Thoracic aorta (tissue), 2 donors: ENCODE measurements at regions not wholly inside any gene's neighbourhood (a gene's known extent, or its start where the extent isn't known, plus 50 kb on each side); places are given as distances from the start of the nearest gene placed in this dataset.

ENCODE experiments used
- ATAC-seq: fragments of 150-250 bp; one replicate; pipeline ENCODE4 v1.8.0; 2017; ENCODE audit warnings: low read depth; ENCODE audit not compliant: insufficient number of reproducible peaks, low FRiP score
- DNase-seq: peaks from one replicate; pipeline ENCODE4 v3.0.0-alpha.2; 2020; ENCODE audit warnings: low spot score
- H3K27ac ChIP-seq, 2 donors: fragments of 200-600 bp; sonication (generic); 1 replicate in 1 of 2; 2 replicates in 1 of 2; pipeline ENCODE4 v1.5.1; 2016; ENCODE audit warnings: mild to moderate bottlenecking in 2 of 2, moderate library complexity in 2 of 2
- H3K27me3 ChIP-seq: fragments of 200-600 bp; sonication (generic); replicated peaks from 2 replicates; pipeline ENCODE4 v1.6.0; 2016; ENCODE audit warnings: mild to moderate bottlenecking; ENCODE audit not compliant: insufficient read depth
- H3K36me3 ChIP-seq: fragments of 200-600 bp; sonication (generic); one replicate; pipeline ENCODE4 v1.5.1; 2016
- H3K4me1 ChIP-seq, 2 donors: fragments of 200-600 bp; sonication (generic); 1 replicate in 1 of 2; 2 replicates in 1 of 2; pipeline versions ENCODE4 v1.5.1 to v1.6.0; 2016; ENCODE audit warnings: low read depth in 2 of 2, mild to moderate bottlenecking in 1 of 2; ENCODE audit not compliant: control insufficient read depth in 1 of 2
- H3K4me3 ChIP-seq: fragments of 200-600 bp; sonication (generic); 2 replicates; pipeline ENCODE4 v1.5.1; 2016; ENCODE audit warnings: mild to moderate bottlenecking
- H3K9me3 ChIP-seq: fragments of 200-600 bp; sonication (generic); 2 replicates; pipeline ENCODE4 v1.5.1; 2016
- TF ChIP-seq, protein P1 (sequence below): fragments of 200-600 bp; sonication (generic); IDR thresholded peaks from one replicate; pipeline ENCODE4 v1.5.1; 2019; ENCODE audit warnings: antibody characterized with exemption

DNA sequence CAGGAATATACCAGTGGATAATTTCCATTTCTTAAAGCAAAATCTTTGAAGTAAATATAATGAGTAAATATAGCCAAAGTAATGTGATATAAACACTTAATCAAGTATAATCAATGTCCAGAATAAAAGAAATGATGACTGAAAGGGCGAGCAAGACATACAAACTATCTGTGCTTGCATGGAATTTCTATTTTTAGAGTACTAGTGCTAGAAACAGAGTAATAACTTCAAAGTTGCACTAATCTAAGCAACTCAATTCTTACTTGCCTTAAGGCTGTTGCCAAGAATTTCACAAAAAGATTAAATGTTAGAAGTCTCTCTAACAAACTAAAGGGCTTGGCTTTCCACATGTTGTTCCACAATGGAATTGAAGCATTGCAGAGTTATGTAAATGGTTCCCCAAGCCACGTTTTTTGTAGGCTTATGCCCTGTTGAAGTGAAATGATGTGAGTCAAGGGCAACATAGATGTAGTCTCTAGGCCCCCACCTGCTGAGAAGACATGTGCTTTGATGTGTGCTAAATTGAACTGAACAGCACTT lies 175.0 kb upstream of the LMNTD1 start:
- Histone ChIP-seq H3K4me1 (no peaks in the 10 kb centered on the region), H3K36me3 (no peaks in the 10 kb centered on the region), H3K27me3 (no peaks in the 10 kb centered on the region), H3K27ac (no peak overlapping the region), H3K9me3 (no peaks in the 10 kb centered on the region), H3K4me3 (no peak overlapping the region)
- DNase-seq (no peak), ATAC-seq (no peak)
- TF ChIP-seq, protein P1, sequence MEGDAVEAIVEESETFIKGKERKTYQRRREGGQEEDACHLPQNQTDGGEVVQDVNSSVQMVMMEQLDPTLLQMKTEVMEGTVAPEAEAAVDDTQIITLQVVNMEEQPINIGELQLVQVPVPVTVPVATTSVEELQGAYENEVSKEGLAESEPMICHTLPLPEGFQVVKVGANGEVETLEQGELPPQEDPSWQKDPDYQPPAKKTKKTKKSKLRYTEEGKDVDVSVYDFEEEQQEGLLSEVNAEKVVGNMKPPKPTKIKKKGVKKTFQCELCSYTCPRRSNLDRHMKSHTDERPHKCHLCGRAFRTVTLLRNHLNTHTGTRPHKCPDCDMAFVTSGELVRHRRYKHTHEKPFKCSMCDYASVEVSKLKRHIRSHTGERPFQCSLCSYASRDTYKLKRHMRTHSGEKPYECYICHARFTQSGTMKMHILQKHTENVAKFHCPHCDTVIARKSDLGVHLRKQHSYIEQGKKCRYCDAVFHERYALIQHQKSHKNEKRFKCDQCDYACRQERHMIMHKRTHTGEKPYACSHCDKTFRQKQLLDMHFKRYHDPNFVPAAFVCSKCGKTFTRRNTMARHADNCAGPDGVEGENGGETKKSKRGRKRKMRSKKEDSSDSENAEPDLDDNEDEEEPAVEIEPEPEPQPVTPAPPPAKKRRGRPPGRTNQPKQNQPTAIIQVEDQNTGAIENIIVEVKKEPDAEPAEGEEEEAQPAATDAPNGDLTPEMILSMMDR: no peak

DNA sequence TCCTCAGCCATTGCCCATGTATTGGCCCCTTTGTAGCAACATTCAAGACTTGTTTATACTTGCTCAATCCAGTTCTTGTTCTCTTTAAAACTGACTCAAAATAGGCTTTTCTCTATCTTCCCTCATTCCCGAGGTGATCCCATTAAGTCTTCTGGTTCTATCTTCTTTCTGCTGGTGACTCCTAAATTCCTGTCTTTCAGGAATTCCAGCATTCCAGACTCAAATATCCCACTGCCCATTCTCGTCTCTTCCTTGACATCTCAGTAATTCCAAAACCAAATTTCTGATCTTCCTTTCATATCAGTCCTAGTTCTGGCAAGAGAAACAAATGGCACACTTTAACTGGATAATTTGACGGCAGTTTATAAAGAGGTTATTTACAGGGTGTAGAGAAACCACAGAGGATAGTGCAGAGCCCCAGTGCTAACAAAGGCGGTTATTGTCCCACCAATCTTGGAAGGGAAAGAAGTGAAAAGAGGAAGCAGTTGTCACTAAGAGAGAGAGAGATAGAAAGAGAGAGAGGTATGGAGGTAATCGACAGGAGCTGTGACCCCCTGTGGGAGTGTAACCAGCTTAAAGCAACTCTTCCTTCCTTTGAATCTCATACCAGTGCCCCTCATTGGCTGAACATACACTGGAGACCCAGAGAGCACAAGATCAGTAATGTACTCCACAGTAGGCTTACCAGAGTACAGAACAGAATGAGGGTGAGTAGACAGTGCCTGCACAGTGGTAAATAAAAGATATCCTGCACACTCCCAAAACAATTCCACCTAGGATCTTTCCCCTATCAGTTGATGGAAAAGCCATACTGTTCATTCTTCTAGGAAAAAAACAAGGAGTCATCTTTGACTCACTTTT lies 177.6 kb upstream of the LMNTD1 start:
- no peak for ATAC-seq
- H3K4me1 ChIP-seq: no peaks in the 10 kb centered on the region
- H3K9me3 ChIP-seq: no peaks in the 10 kb centered on the region
- no peak for DNase-seq
- H3K36me3 ChIP-seq: no peaks in the 10 kb centered on the region
- TF ChIP-seq, protein P1: no peak
- no peaks in the 10 kb centered on the region for H3K27me3 ChIP-seq
- no peak overlapping the region for H3K27ac ChIP-seq
- H3K4me3 ChIP-seq: no peak overlapping the region

DNA sequence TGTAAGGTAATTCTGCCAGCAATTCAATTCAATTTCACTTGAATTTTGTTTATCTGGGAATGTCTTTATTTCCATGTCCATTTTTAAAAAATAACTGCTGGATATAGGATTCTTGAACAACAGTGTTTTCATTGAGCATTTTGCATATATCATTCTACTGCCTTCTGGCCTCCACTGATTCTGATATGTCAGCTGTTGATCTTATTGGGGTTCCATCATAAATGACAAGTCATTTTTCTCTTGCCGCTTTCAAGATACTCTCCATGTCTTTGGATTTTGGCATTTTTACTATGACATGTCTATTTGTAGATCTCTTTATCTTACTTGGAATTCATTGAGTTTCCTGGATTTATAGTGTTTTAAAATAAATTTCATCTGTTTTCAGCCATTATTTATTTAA lies 180.5 kb upstream of the LMNTD1 start:
- no peaks in the 10 kb centered on the region for H3K4me1 ChIP-seq
- no peaks in the 10 kb centered on the region for H3K36me3 ChIP-seq
- no peak overlapping the region for H3K27ac ChIP-seq
- H3K27me3 ChIP-seq: no peaks in the 10 kb centered on the region
- no peak for ATAC-seq
- no peak overlapping the region for H3K4me3 ChIP-seq
- no peaks in the 10 kb centered on the region for H3K9me3 ChIP-seq
- DNase-seq: no peak
- TF ChIP-seq, protein P1: no peak

DNA sequence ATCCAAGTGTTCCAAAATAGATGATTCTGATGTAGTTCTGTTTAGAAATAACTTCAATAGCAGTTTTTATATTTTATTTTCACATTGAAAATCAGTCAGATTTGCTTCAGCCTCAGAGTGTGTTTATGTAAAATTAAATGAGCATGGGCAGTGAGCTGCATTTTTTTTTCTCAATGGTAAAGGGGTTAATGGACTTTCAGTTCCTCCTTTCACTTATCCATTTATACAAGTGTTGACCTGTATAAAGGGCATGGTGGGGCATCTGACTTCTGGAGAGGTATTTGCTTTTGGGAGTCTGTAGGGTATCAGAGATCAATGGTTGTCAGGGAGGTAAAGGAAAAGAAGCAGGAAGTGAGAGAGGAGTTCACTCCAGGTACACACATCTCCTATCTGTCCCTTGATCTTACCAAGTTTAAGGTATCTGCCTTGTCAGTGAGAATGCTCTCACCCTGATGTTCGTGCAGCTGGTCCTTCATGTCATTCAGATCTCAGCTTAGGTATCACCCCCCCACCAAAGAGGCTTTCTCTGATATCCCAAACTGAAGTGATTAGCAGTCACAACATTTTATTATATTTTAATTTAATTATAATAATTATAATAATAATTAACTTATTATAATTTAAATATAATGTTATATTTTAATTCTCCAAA lies 181.6 kb upstream of the LMNTD1 start:
- H3K9me3 ChIP-seq: no peaks in the 10 kb centered on the region
- DNase-seq: no peak
- no peaks in the 10 kb centered on the region for H3K27me3 ChIP-seq
- H3K4me3 ChIP-seq: no peak overlapping the region
- H3K36me3 ChIP-seq: no peaks in the 10 kb centered on the region
- no peak overlapping the region for H3K27ac ChIP-seq
- H3K4me1 ChIP-seq: no peaks in the 10 kb centered on the region
- TF ChIP-seq, protein P1: no peak
- no peak for ATAC-seq

DNA sequence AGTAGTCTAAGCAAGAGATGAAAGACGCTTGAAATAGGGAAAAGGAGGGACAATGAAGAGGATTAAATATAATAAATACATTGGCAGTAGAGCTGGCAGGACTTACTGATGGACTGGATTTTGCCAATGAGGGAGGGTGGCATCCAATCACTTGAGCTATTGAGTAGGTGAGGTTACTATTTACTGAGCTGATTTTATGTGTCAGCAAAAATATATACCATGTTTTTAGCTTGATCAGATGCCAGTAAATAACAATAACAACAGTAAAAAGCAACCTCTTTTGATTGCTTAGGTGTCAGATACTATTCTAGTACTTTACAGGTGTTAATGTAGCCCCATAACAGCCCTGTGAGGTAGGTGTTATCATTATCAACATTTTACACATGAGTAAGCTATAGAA lies 187.5 kb upstream of the LMNTD1 start:
- H3K9me3 ChIP-seq: no peaks in the 10 kb centered on the region
- no peak for ATAC-seq
- no peaks in the 10 kb centered on the region for H3K4me1 ChIP-seq
- H3K27ac ChIP-seq: no peak overlapping the region
- H3K27me3 ChIP-seq: no peaks in the 10 kb centered on the region
- TF ChIP-seq, protein P1: no peak
- no peak overlapping the region for H3K4me3 ChIP-seq
- no peaks in the 10 kb centered on the region for H3K36me3 ChIP-seq
- DNase-seq: no peak
